ENCODE measurements at regions not wholly inside any gene's neighbourhood (a gene's known extent, or its start where the extent isn't known, plus 50 kb on each side); places are given as distances from the start of the nearest gene placed in this dataset.
"Not testable (repeated sequence)": the region's sequence is repeated elsewhere in the genome, so short reads cannot be mapped to it uniquely, and the experiment has no call there.

DNA sequence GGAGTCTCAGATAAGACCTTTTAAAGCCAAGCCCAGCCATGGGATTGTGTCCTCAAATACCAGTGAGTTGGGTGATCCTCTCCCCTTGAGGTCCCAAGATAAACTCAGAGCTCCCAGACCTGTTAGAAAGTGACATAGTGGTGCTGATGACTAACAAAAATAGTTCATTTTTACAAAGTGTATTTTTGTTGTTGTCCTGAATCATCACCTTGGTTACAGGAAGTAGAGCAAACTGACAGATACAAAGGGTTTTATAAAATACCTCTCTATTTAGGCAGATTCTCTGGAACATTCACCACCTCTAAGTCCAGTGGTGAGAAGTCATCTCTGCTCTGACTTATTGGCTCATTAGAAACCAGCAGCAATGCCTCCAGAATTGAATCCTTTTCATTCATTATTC, 259.3 kb downstream of the CEMIP2 start:
- H3K9ac ChIP-seq (ENCODE audit: low read depth, low read length), result no peak overlapping the region
- H3K36me3 ChIP-seq (ENCODE audit: insufficient read depth, low read length), result no peaks in the 10 kb centered on the region
- H3K4me1 ChIP-seq (ENCODE audit: insufficient read depth, low read length), result no peaks in the 10 kb centered on the region
- no peaks in the 10 kb centered on the region; the same call in 1 of the 2 replicates for H3K9me3 ChIP-seq (ENCODE audit: control insufficient read depth, insufficient read depth, low read length)

DNA sequence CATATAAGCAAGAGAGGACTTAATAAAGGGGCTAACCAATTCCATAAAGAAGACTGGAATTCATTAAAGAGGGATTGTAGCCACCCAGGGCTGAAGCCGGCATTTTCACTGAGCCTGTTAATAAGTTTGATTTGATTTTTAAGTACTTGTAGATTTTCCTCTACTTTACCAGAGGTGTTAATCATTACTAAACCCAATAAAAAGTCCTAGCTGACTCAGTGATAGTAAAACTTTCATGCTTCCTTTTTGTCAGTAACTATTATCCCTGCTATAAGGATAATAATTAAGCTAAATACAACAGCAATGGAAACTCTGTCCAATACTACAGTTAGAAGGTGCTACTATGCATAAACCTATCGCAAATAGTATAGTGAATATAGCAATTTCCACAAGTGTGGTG, 260.2 kb downstream of the CEMIP2 start:
- not testable (repeated sequence) for H3K9me3 ChIP-seq (ENCODE audit: control insufficient read depth, insufficient read depth, low read length); H3K4me1 ChIP-seq (ENCODE audit: insufficient read depth, low read length); H3K9ac ChIP-seq (ENCODE audit: low read depth, low read length); H3K36me3 ChIP-seq (ENCODE audit: insufficient read depth, low read length)

DNA sequence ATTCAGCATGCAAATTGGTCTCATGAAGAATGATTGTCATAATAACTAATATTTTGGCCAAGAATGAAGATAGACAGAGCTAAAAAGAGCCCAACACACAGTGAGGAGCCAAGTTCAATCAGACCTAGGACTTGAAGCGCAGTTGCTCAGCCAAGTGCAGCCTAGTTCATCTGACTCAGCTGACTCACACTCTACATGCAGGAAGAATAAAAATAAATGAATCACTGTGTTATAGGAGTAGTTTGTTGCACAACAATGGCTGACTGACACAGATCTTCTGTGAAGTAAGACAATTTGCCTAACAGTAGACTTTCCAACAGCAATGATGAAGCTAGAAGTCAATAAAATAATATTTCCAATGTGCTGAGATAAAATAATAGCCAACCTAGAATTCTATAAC, 261.5 kb downstream of the CEMIP2 start:
- Histone ChIP-seq H3K4me1 (ENCODE audit: insufficient read depth, low read length) (no peaks in the 10 kb centered on the region), H3K9ac (ENCODE audit: low read depth, low read length) (no peak overlapping the region), H3K36me3 (ENCODE audit: insufficient read depth, low read length) (no peaks in the 10 kb centered on the region), H3K9me3 (ENCODE audit: control insufficient read depth, insufficient read depth, low read length) (no peaks in the 10 kb centered on the region; the same call in 1 of the 2 replicates)

DNA sequence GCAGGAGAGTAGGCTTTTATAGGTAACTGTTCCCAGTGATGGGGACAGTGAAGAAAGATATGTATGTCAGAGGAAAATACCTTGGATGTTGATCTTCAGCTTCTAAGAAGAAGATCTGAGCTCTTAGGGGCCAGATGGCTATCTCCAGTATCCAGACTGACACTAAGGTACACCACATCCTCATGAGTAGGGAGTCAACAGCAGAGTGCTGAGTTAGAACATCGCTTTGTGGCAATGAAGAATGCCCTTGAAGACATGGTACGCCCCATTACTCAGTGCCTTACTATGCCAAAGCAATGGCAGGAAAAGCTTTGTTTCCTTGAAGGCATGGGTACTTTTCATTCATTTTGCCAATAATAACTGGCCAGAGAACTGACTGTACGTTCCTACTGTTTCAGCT, 263.7 kb downstream of the CEMIP2 start:
- Histone ChIP-seq H3K9ac (ENCODE audit: low read depth, low read length) (no peak overlapping the region), H3K9me3 (ENCODE audit: control insufficient read depth, insufficient read depth, low read length) (no peaks in the 10 kb centered on the region)

DNA sequence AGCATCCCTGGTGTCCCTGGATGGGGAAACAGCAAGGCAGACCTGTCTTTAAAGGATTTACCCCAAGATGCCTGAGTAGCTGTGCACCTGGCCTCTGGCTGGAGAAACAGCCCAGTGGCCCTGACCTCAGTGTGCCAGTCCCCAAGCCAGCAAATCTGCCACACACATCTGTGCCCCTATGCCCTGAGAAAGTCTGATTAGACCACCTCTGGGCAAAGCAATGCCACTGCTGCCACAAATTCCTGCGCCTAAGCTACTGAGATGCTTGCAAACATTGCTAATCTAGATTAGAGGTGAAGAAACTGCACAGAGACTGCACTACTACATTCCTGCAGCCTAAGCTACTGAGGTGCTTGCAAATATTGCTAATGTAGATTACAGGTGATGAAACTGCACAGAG, 269.6 kb downstream of the CEMIP2 start:
- Histone ChIP-seq H3K9me3 (ENCODE audit: control insufficient read depth, insufficient read depth, low read length) (no peaks in the 10 kb centered on the region), H3K4me1 (ENCODE audit: insufficient read depth, low read length) (no peaks in the 10 kb centered on the region), H3K9ac (ENCODE audit: low read depth, low read length) (no peak overlapping the region), H3K36me3 (ENCODE audit: insufficient read depth, low read length) (no peaks in the 10 kb centered on the region)

More for the DNA sequence above, 263.7 kb downstream of the CEMIP2 start:
- Histone ChIP-seq H3K36me3 (ENCODE audit: insufficient read depth, low read length) (no peaks in the 10 kb centered on the region), H3K4me1 (ENCODE audit: insufficient read depth, low read length) (no peaks in the 10 kb centered on the region)

DNA sequence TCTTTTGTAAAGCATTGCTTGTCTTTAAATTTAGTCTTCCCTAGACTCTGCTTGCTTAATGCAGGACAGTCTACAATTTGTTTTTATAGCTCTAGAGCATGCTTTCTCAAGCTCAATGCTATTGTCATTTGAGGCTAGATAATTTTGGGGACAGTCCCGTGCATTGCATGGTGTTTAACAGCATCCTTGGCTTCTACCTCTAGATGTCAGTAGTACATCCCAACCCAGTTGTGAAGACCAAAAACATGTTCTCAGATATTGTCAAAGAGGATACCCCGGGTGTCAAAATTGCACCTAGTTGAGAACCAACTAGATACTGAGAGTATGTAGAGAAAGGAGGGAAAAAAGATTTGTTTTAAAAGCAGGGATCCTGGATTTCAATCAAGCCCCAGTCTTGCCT, 277.5 kb downstream of the CEMIP2 start:
- no peaks in the 10 kb centered on the region for H3K9me3 ChIP-seq (ENCODE audit: control insufficient read depth, insufficient read depth, low read length)
- no peak overlapping the region for H3K9ac ChIP-seq (ENCODE audit: low read depth, low read length)
- no peaks in the 10 kb centered on the region for H3K36me3 ChIP-seq (ENCODE audit: insufficient read depth, low read length)
- no peaks in the 10 kb centered on the region for H3K4me1 ChIP-seq (ENCODE audit: insufficient read depth, low read length)

DNA sequence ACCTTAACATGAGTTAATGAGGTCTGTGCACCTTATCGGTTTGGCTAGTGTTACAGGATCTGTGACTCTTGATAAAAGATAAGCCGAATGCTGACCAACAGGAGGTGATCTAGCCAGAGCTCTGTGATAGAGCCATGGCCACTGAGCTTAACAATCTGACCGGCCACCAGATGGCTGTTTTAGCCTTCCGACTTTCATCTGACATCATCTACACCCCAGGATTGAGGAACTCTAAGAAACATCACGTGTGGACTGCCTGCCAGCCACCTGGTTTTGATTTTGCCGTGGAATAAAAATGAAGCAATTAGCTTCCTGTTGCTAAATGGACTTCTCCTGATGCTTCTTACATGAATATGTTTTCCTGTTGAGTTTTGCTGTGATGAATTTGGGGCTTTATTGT, 281.3 kb downstream of the CEMIP2 start:
- Histone ChIP-seq H3K9me3 (ENCODE audit: control insufficient read depth, insufficient read depth, low read length) (no peaks in the 10 kb centered on the region), H3K9ac (ENCODE audit: low read depth, low read length) (no peak overlapping the region), H3K4me1 (ENCODE audit: insufficient read depth, low read length) (no peaks in the 10 kb centered on the region), H3K36me3 (ENCODE audit: insufficient read depth, low read length) (no peaks in the 10 kb centered on the region)

DNA sequence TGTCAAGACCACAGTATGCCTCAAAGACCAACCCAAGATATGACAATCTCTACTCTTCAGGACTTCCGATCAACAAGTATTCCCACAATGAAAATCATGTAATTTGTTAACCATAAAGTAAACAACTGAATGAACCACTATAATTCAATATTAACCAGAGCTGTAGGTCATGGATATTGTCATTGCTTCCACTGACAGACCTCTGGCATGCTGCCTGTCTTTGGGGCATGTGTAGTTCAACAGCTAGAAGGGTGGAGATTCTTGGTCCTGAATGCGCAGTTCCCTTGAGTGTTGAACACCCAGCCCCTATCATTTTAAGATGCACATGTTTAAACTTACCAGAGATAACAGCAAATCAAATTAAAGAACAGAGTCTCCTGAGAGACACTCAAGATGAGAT, 283.0 kb downstream of the CEMIP2 start:
- H3K9me3 ChIP-seq (ENCODE audit: control insufficient read depth, insufficient read depth, low read length), result no peaks in the 10 kb centered on the region
- H3K9ac ChIP-seq (ENCODE audit: low read depth, low read length), result no peak overlapping the region
- H3K36me3 ChIP-seq (ENCODE audit: insufficient read depth, low read length), result no peaks in the 10 kb centered on the region
- H3K4me1 ChIP-seq (ENCODE audit: insufficient read depth, low read length), result no peaks in the 10 kb centered on the region

DNA sequence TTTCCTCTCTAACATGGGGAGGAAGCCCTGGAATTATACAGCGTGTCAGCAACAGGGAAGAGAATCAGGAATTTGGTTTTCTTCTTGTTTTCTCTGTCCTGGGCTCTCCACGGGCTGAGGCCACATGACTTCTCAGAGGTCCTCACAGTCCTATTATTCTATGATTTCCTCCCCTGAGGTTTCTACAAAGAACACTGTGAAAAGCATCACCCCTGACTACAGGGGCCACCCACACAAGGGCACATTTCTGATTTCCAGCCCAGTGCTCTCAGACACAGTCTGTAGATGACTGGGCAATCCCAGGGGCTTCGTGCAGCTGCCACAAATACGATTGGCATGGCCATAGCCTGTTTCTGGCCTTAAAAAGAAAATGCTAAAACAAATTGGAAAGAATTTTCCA, 284.9 kb downstream of the CEMIP2 start:
- Histone ChIP-seq H3K36me3 (ENCODE audit: insufficient read depth, low read length) (no peaks in the 10 kb centered on the region), H3K9me3 (ENCODE audit: control insufficient read depth, insufficient read depth, low read length) (no peaks in the 10 kb centered on the region), H3K4me1 (ENCODE audit: insufficient read depth, low read length) (no peaks in the 10 kb centered on the region), H3K9ac (ENCODE audit: low read depth, low read length) (no peak overlapping the region)

DNA sequence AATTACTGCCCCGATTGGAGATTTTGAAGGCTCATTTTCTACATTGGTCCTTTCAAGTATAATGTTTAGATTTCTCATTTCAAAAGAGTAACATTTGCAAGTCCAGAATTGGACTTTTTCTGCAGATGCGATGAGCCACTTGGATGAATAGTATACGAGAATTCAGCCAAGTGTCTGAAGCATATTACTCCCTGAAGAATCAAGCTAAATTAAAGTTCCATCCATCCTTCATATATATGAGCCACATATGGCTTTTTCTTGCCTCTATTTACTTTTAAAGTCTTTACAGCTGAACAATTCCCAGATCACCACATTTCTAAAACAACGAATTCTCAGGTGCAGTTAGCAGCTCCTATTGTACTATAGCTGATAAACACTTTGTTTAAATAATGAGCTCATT, 288.7 kb downstream of the CEMIP2 start:
- Histone ChIP-seq H3K4me1 (ENCODE audit: insufficient read depth, low read length) (no peaks in the 10 kb centered on the region), H3K36me3 (ENCODE audit: insufficient read depth, low read length) (no peaks in the 10 kb centered on the region), H3K9ac (ENCODE audit: low read depth, low read length) (no peak overlapping the region), H3K9me3 (ENCODE audit: control insufficient read depth, insufficient read depth, low read length) (no peaks in the 10 kb centered on the region)

DNA sequence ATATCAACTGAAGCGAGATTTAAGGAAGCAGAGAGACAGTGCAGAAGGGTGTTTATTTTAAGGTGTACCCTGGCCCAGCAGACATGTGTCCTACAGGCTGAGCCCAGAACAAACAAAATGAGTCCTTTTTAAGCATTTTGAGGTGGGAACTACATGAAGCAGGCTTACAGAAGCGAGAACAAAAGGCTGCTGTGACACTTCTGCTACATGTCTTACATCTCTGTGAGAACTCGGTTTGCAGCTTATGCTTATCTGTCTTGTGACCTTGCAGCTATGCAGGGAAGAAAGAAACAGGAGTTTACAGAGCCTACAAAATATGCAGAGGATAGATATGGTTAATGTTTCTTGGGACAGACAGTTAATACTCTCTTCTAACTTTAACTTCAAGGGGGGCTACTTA, 295.9 kb downstream of the CEMIP2 start:
- Histone ChIP-seq H3K9me3 (ENCODE audit: control insufficient read depth, insufficient read depth, low read length) (no peaks in the 10 kb centered on the region), H3K36me3 (ENCODE audit: insufficient read depth, low read length) (no peaks in the 10 kb centered on the region), H3K4me1 (ENCODE audit: insufficient read depth, low read length) (no peaks in the 10 kb centered on the region), H3K9ac (ENCODE audit: low read depth, low read length) (no peak overlapping the region)

DNA sequence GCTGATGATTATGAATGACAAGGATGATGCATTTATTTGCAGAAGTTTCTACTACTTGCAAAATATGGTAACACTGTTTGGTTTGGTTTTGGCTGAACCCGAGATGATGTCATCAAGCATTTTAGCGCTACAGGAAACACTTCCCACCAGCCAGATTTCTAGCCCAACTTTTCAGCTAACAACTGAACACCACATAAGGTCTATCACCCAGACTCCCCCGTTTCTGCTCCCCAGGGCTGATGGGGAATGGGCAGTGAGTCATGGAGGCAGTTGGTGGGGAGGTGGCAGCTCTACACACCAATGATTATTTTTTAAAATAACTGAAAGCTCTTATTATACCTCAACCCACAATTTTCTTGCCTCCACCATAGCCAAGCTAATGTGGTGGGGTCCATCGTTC, 302.9 kb downstream of the CEMIP2 start:
- Histone ChIP-seq H3K9ac (ENCODE audit: low read depth, low read length) (no peak overlapping the region), H3K36me3 (ENCODE audit: insufficient read depth, low read length) (no peaks in the 10 kb centered on the region), H3K9me3 (ENCODE audit: control insufficient read depth, insufficient read depth, low read length) (no peaks in the 10 kb centered on the region), H3K4me1 (ENCODE audit: insufficient read depth, low read length) (no peaks in the 10 kb centered on the region)

DNA sequence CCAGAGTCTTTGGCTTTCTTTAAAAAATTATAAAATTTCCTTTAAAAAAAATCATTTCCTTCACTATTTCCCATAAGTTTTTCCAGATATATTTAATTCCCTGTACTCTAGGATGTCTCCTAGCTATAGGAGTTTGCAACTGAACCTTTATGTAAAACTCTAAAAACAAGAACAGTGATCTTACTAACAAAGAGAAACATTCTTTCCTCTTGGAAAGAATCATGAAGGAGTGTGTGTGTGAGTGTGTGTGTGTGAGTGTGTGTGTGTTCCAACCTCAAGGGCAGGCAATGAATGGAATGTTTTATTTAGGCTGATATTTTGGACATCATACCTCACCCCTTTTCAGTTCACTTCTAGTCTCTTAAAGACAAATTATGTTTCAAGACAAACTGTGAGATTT, 309.2 kb downstream of the CEMIP2 start:
- Histone ChIP-seq H3K9ac (ENCODE audit: low read depth, low read length) (no peak overlapping the region), H3K4me1 (ENCODE audit: insufficient read depth, low read length) (peaks cover 10% of the 10 kb centered on the region; the same call in 1 of the 2 replicates), H3K36me3 (ENCODE audit: insufficient read depth, low read length) (no peaks in the 10 kb centered on the region), H3K9me3 (ENCODE audit: control insufficient read depth, insufficient read depth, low read length) (no peaks in the 10 kb centered on the region)

DNA sequence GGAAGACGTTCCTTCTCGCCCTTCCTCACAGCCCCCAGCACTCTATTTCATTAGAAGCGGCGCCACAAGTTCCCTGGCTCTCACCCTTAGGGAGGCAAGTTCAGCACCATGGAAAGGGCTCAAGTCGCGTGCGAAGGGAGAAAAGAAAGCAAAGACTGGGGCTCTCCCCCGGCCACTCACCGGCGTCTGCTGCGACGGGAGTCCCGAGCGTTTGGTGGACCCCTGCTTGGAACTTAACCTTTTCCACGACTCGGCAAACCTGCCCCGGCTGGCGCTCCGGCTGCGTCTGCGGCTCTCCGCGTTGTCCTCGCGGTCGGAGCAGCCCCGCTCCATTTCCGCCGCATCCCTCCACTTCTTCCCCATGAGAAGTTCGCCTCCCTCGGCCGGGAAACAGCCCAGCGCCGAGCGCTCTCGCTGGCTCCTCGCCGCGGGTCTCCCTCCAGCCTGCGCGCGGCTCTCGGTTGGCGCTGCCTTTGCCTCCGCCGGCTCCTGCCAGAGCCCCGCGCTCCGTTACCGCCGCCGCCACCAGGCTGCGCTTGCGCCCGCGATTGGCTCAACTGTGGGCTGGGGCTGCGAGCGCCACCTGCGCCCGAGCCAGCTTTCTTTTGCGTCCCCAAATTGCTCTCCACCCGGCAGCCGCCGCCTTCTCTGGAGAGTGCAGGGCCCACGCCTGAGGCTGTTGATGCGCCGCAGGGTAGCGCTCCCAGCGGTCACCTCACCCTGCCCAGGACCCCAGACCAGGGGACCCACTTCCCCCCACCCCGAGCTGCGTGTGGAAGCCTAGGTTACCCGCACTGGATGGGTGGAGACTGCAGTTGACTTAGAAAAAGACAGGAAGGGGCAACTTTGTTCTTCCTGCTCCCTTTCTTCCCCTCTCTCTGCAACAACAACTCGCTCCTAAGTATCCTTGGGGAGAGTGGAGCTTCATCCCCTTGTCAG, 321.6 kb downstream of the CEMIP2 start:
- H3K9me3 ChIP-seq (ENCODE audit: control insufficient read depth, insufficient read depth, low read length), result no peaks in the 10 kb centered on the region; the same call in 1 of the 2 replicates

DNA sequence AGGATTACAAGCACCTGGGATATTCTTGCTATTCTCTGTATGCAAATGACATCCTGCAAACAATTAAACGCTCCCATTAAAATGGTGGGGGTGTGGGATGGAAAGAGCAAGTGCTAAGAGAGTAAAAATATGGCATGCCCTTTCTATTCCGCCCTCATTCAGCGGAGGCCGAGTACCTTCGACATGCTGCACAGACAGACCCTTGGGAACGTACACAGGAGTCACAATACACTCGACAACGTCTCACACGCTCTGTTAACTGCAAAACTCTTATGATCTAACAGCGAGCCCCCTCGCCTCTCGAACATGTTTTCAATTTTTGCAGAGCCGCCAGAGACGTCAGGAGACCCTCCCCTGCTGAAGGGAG, 322.2 kb downstream of the CEMIP2 start:
- Histone ChIP-seq H3K9me3 (ENCODE audit: control insufficient read depth, insufficient read depth, low read length) (no peaks in the 10 kb centered on the region), H3K9ac (ENCODE audit: low read depth, low read length) (peak overlapping the region; percentile 74; the same call in 1 of the 2 replicates), H3K4me1 (ENCODE audit: insufficient read depth, low read length) (no peaks in the 10 kb centered on the region), H3K36me3 (ENCODE audit: insufficient read depth, low read length) (no peaks in the 10 kb centered on the region)

More for the DNA sequence above, 321.6 kb downstream of the CEMIP2 start:
- H3K9ac ChIP-seq (ENCODE audit: low read depth, low read length), result peak overlapping the region; percentile 74
- H3K36me3 ChIP-seq (ENCODE audit: insufficient read depth, low read length), result no peaks in the 10 kb centered on the region
- H3K4me1 ChIP-seq (ENCODE audit: insufficient read depth, low read length), result no peaks in the 10 kb centered on the region

Data from ES-I3 (cell line).